ENCODE measurements at regions not wholly inside any gene's neighbourhood (a gene's known extent, or its start where the extent isn't known, plus 50 kb on each side); places are given as distances from the start of the nearest gene placed in this dataset.

DNA sequence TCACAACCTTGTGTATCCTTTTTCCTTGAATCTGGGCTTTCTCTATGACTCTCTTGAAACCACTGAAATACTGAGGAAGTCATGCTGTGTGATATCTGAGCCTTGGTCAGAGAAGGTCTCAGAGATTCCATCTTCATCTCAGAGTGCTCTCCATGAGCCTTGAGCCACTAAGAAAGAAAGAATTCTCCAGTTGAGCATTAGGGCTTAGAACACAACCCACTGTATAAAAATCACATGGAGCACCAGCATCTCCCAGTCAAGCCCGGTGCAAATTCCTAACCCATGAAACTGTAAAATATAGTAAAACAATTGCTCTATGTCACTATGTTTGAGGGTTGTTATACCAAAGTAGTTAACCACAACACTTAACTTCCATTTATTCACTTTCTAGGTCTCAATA, 181.4 kb downstream of the MOXD1 start:
- Histone ChIP-seq H3K27me3 (ENCODE audit: control insufficient read depth in 5 of 5, insufficient read depth in 4 of 5, low read length in 5 of 5) (no peaks in the 10 kb centered on the region), H3K4me3 (ENCODE audit: low read depth in 1 of 5, low read length in 5 of 5) (no peak overlapping the region), H3K36me3 (ENCODE audit: control insufficient read depth in 5 of 5, insufficient read depth in 5 of 5, low read length in 5 of 5) (no peaks in the 10 kb centered on the region), H3K9ac (ENCODE audit: low read length in 5 of 5) (no peak overlapping the region), H3K27ac (ENCODE audit: low read depth, low read length) (no peak overlapping the region), H3K9me3 (ENCODE audit: control insufficient read depth in 5 of 5, low read length in 5 of 5) (no peaks in the 10 kb centered on the region), H3K4me1 (ENCODE audit: control insufficient read depth in 5 of 5, insufficient read depth in 5 of 5, low read length in 5 of 5) (no peaks in the 10 kb centered on the region)

DNA sequence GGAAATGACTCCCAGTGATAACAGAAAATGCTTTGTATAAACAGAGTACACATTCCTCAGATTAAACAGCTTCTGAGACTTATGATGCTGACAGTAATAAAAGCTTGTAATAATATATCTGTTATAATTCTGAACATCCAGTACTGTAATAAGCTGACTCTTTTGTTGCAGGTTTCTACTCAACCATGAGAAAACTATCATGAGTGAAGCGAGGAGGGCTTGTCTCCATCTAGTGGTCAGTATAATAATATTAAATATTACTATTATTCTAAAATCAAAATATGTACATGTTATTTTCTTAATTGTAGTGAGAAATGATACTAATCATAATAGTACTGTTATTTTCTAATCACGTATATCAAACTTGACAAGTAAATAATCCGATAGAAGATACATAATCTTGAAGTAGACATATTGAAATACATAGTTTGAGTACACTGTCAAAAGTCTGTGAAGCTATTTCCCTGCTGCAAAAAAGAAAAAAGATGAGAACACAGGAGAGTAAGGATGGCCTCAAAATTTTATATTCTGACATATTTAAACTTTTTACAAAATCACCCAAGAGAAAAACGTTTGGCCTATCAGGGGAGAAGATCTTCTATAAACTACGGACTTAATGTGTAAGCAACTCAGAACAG, 183.1 kb downstream of the MOXD1 start:
- no peaks in the 10 kb centered on the region for H3K36me3 ChIP-seq (ENCODE audit: control insufficient read depth in 5 of 5, insufficient read depth in 5 of 5, low read length in 5 of 5)
- no peak overlapping the region for H3K27ac ChIP-seq (ENCODE audit: low read depth, low read length)
- H3K9me3 ChIP-seq (ENCODE audit: control insufficient read depth in 5 of 5, low read length in 5 of 5), result no peaks in the 10 kb centered on the region
- H3K4me3 ChIP-seq (ENCODE audit: low read depth in 1 of 5, low read length in 5 of 5), result no peak overlapping the region
- no peaks in the 10 kb centered on the region for H3K4me1 ChIP-seq (ENCODE audit: control insufficient read depth in 5 of 5, insufficient read depth in 5 of 5, low read length in 5 of 5)
- H3K9ac ChIP-seq (ENCODE audit: low read length in 5 of 5), result no peak overlapping the region
- H3K27me3 ChIP-seq (ENCODE audit: control insufficient read depth in 5 of 5, insufficient read depth in 4 of 5, low read length in 5 of 5), result no peaks in the 10 kb centered on the region

- H3K9ac ChIP-seq (ENCODE audit: low read length in 5 of 5), result no peak overlapping the region
- H3K27me3 ChIP-seq (ENCODE audit: control insufficient read depth in 5 of 5, insufficient read depth in 4 of 5, low read length in 5 of 5), result no peaks in the 10 kb centered on the region
- no peaks in the 10 kb centered on the region for H3K9me3 ChIP-seq (ENCODE audit: control insufficient read depth in 5 of 5, low read length in 5 of 5)
- no peak overlapping the region for H3K27ac ChIP-seq (ENCODE audit: low read depth, low read length)
- H3K4me1 ChIP-seq (ENCODE audit: control insufficient read depth in 5 of 5, insufficient read depth in 5 of 5, low read length in 5 of 5), result no peaks in the 10 kb centered on the region
- H3K36me3 ChIP-seq (ENCODE audit: control insufficient read depth in 5 of 5, insufficient read depth in 5 of 5, low read length in 5 of 5), result no peaks in the 10 kb centered on the region
- no peak overlapping the region for H3K4me3 ChIP-seq (ENCODE audit: low read depth in 1 of 5, low read length in 5 of 5)
Measured at GRCh38 chr6:132215805-132216204, 185.5 kb downstream of the MOXD1 start.

DNA sequence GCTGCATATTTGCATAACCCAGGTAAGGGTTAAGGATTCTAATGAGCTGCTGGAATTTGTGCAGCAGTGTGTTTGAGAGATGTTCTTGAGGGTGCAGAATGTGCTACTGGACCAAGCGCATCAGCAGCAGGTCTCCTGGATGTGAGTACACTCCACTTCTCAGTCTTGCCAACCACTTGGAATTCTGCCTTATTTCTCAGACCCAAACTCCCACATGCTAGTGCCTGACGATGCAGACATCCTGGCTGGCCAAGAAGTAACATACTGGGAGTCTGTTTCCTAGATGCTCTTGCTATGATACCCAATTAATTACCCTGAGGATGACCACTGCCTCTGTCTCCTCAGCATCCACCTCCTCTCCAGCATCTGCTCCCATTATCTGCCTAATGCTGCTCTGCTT, 186.6 kb downstream of the MOXD1 start:
- Histone ChIP-seq H3K27me3 (ENCODE audit: control insufficient read depth in 5 of 5, insufficient read depth in 4 of 5, low read length in 5 of 5) (peaks cover 0 to 1% (median 0%) of the 10 kb centered on the region in 5 donors), H3K27ac (ENCODE audit: low read depth, low read length) (no peak overlapping the region), H3K4me3 (ENCODE audit: low read depth in 1 of 5, low read length in 5 of 5) (no peak overlapping the region), H3K9ac (ENCODE audit: low read length in 5 of 5) (no peak overlapping the region), H3K36me3 (ENCODE audit: control insufficient read depth in 5 of 5, insufficient read depth in 5 of 5, low read length in 5 of 5) (no peaks in the 10 kb centered on the region), H3K4me1 (ENCODE audit: control insufficient read depth in 5 of 5, insufficient read depth in 5 of 5, low read length in 5 of 5) (no peaks in the 10 kb centered on the region), H3K9me3 (ENCODE audit: control insufficient read depth in 5 of 5, low read length in 5 of 5) (peaks cover 0 to 4% (median 0%) of the 10 kb centered on the region in 5 donors)

GRCh38 chr6:132213732-132214131, 187.5 kb downstream of the MOXD1 start:
- H3K4me1 ChIP-seq (ENCODE audit: control insufficient read depth in 5 of 5, insufficient read depth in 5 of 5, low read length in 5 of 5), result no peaks in the 10 kb centered on the region
- H3K27ac ChIP-seq (ENCODE audit: low read depth, low read length), result no peak overlapping the region
- H3K27me3 ChIP-seq (ENCODE audit: control insufficient read depth in 5 of 5, insufficient read depth in 4 of 5, low read length in 5 of 5), result peaks cover 0 to 7% (median 0%) of the 10 kb centered on the region in 5 donors
- H3K9me3 ChIP-seq (ENCODE audit: control insufficient read depth in 5 of 5, low read length in 5 of 5), result peaks cover 0 to 4% (median 0%) of the 10 kb centered on the region in 5 donors
- no peaks in the 10 kb centered on the region for H3K36me3 ChIP-seq (ENCODE audit: control insufficient read depth in 5 of 5, insufficient read depth in 5 of 5, low read length in 5 of 5)
- no peak overlapping the region for H3K4me3 ChIP-seq (ENCODE audit: low read depth in 1 of 5, low read length in 5 of 5)
- H3K9ac ChIP-seq (ENCODE audit: low read length in 5 of 5), result no peak overlapping the region

- peaks cover 0 to 7% (median 0%) of the 10 kb centered on the region in 5 donors for H3K27me3 ChIP-seq (ENCODE audit: control insufficient read depth in 5 of 5, insufficient read depth in 4 of 5, low read length in 5 of 5)
- no peak overlapping the region for H3K4me3 ChIP-seq (ENCODE audit: low read depth in 1 of 5, low read length in 5 of 5)
- H3K36me3 ChIP-seq (ENCODE audit: control insufficient read depth in 5 of 5, insufficient read depth in 5 of 5, low read length in 5 of 5), result no peaks in the 10 kb centered on the region
- H3K9ac ChIP-seq (ENCODE audit: low read length in 5 of 5), result no peak overlapping the region
- H3K9me3 ChIP-seq (ENCODE audit: control insufficient read depth in 5 of 5, low read length in 5 of 5), result peaks cover 0 to 4% (median 0%) of the 10 kb centered on the region in 5 donors
- H3K4me1 ChIP-seq (ENCODE audit: control insufficient read depth in 5 of 5, insufficient read depth in 5 of 5, low read length in 5 of 5), result no peaks in the 10 kb centered on the region
- no peak overlapping the region for H3K27ac ChIP-seq (ENCODE audit: low read depth, low read length)
Measured at GRCh38 chr6:132213191-132213590, 188.1 kb downstream of the MOXD1 start.

DNA sequence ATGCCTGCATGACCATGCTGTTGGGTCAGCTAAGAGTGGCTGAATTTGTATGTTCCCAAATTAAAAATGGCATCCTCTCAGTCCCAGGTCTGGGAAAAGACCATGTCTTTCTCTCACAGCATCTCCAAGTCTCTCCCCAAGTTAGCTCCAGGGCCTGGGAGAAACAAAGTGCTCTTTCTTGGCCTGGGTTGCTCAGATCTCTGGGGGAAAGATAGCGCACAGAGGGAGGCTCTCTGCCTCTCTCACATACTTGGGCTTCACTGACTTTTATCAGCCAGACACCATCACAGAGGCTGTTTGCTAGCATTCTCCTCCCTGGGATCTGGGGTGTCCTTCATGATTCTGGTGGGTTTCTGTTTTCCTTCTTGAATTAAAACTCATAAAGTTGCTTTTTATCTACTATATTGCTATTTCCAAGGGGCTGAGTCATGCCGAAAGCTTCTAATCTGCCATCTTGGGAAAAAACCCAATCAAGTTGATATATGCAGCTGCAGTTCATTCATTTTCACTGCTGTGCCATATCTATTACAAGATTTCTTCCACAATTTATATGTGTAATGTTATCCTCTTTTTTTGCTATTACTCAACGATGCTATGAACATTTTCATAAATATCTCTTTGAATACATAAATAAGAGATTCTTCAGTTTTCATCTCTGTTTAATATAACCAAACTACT, 190.2 kb downstream of the MOXD1 start:
- Histone ChIP-seq H3K9ac (ENCODE audit: low read length in 5 of 5) (no peak overlapping the region), H3K27me3 (ENCODE audit: control insufficient read depth in 5 of 5, insufficient read depth in 4 of 5, low read length in 5 of 5) (peaks cover 0 to 7% (median 0%) of the 10 kb centered on the region in 5 donors), H3K4me1 (ENCODE audit: control insufficient read depth in 5 of 5, insufficient read depth in 5 of 5, low read length in 5 of 5) (no peaks in the 10 kb centered on the region), H3K27ac (ENCODE audit: low read depth, low read length) (no peak overlapping the region), H3K9me3 (ENCODE audit: control insufficient read depth in 5 of 5, low read length in 5 of 5) (peaks cover 0 to 4% (median 0%) of the 10 kb centered on the region in 5 donors), H3K4me3 (ENCODE audit: low read depth in 1 of 5, low read length in 5 of 5) (no peak overlapping the region), H3K36me3 (ENCODE audit: control insufficient read depth in 5 of 5, insufficient read depth in 5 of 5, low read length in 5 of 5) (no peaks in the 10 kb centered on the region)

GRCh38 chr6:132209351-132209750, 191.9 kb downstream of the MOXD1 start:
- no peaks in the 10 kb centered on the region for H3K4me1 ChIP-seq (ENCODE audit: control insufficient read depth in 5 of 5, insufficient read depth in 5 of 5, low read length in 5 of 5)
- H3K4me3 ChIP-seq (ENCODE audit: low read depth in 1 of 5, low read length in 5 of 5), result no peak overlapping the region
- H3K36me3 ChIP-seq (ENCODE audit: control insufficient read depth in 5 of 5, insufficient read depth in 5 of 5, low read length in 5 of 5), result no peaks in the 10 kb centered on the region
- peaks cover 0 to 7% (median 0%) of the 10 kb centered on the region in 5 donors for H3K27me3 ChIP-seq (ENCODE audit: control insufficient read depth in 5 of 5, insufficient read depth in 4 of 5, low read length in 5 of 5)
- no peak overlapping the region for H3K9ac ChIP-seq (ENCODE audit: low read length in 5 of 5)
- no peak overlapping the region for H3K27ac ChIP-seq (ENCODE audit: low read depth, low read length)
- H3K9me3 ChIP-seq (ENCODE audit: control insufficient read depth in 5 of 5, low read length in 5 of 5), result peaks cover 0 to 4% (median 0%) of the 10 kb centered on the region in 5 donors

GRCh38 chr6:132207991-132208390, 193.3 kb downstream of the MOXD1 start:
- Histone ChIP-seq H3K4me3 (ENCODE audit: low read depth in 1 of 5, low read length in 5 of 5) (no peak overlapping the region), H3K36me3 (ENCODE audit: control insufficient read depth in 5 of 5, insufficient read depth in 5 of 5, low read length in 5 of 5) (no peaks in the 10 kb centered on the region), H3K27ac (ENCODE audit: low read depth, low read length) (no peak overlapping the region), H3K27me3 (ENCODE audit: control insufficient read depth in 5 of 5, insufficient read depth in 4 of 5, low read length in 5 of 5) (peaks cover 0 to 7% (median 0%) of the 10 kb centered on the region in 5 donors), H3K9me3 (ENCODE audit: control insufficient read depth in 5 of 5, low read length in 5 of 5) (peaks cover 0 to 4% (median 0%) of the 10 kb centered on the region in 5 donors), H3K4me1 (ENCODE audit: control insufficient read depth in 5 of 5, insufficient read depth in 5 of 5, low read length in 5 of 5) (peaks cover 0 to 4% (median 0%) of the 10 kb centered on the region in 5 donors), H3K9ac (ENCODE audit: low read length in 5 of 5) (no peak overlapping the region)

DNA sequence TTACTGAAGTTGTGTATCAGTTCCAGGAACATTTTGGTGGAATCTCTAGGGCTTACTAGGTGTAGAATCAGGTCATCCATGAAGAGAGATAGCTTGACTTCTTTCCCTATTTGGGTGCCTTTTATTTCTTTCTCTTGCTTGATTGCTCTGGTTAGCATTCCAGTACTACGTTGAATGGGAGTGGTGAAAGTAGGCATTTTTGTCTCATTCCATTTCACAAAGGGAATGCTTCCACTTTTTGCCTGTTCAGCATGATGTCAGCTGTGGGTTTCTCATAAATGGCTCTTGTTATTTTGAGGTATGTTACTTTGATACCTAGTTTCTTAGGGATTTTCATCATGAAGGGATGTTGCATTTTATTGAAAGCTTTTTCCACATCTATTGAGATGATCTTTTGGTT, 195.3 kb downstream of the MOXD1 start:
- peaks cover 3 to 14% (median 4%) of the 10 kb centered on the region in 5 donors for H3K4me1 ChIP-seq (ENCODE audit: control insufficient read depth in 5 of 5, insufficient read depth in 5 of 5, low read length in 5 of 5)
- no peak overlapping the region for H3K4me3 ChIP-seq (ENCODE audit: low read depth in 1 of 5, low read length in 5 of 5)
- no peaks in the 10 kb centered on the region for H3K36me3 ChIP-seq (ENCODE audit: control insufficient read depth in 5 of 5, insufficient read depth in 5 of 5, low read length in 5 of 5)
- peaks cover 0 to 4% (median 0%) of the 10 kb centered on the region in 5 donors for H3K9me3 ChIP-seq (ENCODE audit: control insufficient read depth in 5 of 5, low read length in 5 of 5)
- H3K9ac ChIP-seq (ENCODE audit: low read length in 5 of 5), result no peak overlapping the region
- no peak overlapping the region for H3K27ac ChIP-seq (ENCODE audit: low read depth, low read length)
- peaks cover 0 to 7% (median 0%) of the 10 kb centered on the region in 5 donors for H3K27me3 ChIP-seq (ENCODE audit: control insufficient read depth in 5 of 5, insufficient read depth in 4 of 5, low read length in 5 of 5)

Measured in subcutaneous abdominal adipose tissue (tissue), 5 donors.